RPMI8226 (cell line): ENCODE measurements at regions not wholly inside any gene's neighbourhood (a gene's known extent, or its start where the extent isn't known, plus 50 kb on each side); places are given as distances from the start of the nearest gene placed in this dataset.
"Not testable (repeated sequence)": the region's sequence is repeated elsewhere in the genome, so short reads cannot be mapped to it uniquely, and the experiment has no call there.

Experiments used
- DNase-seq: peaks from one replicate; pipeline ENCODE4 v3.0.0-alpha.2; 2015

GRCh38 chr12:102653406-102653805, 173.0 kb upstream of the IGF1 start:
- DNase-seq: no peak

- no peak for DNase-seq
These were observed 172.4 kb upstream of the IGF1 start for GRCh38 chr12:102652645-102653313.

- DNase-seq: no peak
These were observed 165.6 kb upstream of the IGF1 start for GRCh38 chr12:102645968-102646367.

- no peak for DNase-seq
These were observed 163.7 kb upstream of the IGF1 start for GRCh38 chr12:102643879-102644575.

- DNase-seq: no peak
These were observed 161.8 kb upstream of the IGF1 start for GRCh38 chr12:102642199-102642598.

DNA sequence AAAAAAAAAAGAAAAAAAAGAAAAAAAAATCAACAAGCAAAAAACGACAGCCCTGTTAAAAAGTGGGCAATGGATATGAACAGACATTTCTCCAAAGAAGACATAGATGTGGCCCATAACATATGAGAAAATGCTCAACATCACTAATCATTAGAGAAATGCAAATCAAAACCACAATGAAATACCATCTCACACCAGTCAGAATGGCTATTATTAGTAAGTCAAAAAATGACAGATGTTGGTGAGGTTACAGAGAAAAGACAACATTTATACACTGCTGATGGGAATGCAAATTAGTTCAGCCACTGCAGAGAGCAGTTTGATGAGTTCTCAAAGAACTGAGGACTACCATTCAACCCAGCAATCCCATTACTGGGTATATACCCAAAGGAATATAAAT, 160.3 kb upstream of the IGF1 start:
- not testable (repeated sequence) for DNase-seq

- DNase-seq: no peak
These were observed 158.4 kb upstream of the IGF1 start for GRCh38 chr12:102638777-102639176.

DNA sequence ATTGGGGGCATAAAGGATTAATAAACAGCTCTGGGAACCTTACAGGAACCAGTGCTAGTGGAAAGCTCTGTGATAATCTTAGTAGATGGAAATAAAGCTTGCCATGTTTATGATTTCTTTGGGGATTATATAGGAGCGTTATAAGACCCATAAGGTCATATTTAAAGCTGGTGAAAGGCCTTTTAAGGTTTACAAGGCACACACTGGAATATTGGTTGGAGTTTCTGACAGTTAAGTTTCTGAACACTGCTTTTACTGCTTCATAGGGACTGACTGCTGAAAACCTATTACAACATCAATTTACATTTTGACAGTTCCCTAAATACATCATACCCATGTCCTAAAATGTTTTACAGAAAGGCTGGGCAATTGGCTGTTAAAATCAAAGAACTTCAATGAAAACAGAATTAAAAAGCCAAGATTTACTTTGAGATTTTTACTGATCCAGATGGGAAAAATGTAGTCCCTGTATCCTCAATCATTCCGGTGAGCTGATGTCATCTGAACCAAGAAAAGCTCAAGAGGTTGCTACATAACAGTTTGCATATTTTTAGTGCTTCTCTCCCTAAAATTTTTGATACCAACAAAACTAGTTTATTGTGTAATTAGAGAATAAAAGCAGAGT, 153.7 kb upstream of the IGF1 start:
- no peak for DNase-seq

- no peak for DNase-seq
These were observed 150.9 kb upstream of the IGF1 start for GRCh38 chr12:102631274-102631673.

GRCh38 chr12:102629262-102629888, 149.0 kb upstream of the IGF1 start:
- no peak for DNase-seq

- DNase-seq: no peak
These were observed 145.5 kb upstream of the IGF1 start for GRCh38 chr12:102625819-102626218.

DNA sequence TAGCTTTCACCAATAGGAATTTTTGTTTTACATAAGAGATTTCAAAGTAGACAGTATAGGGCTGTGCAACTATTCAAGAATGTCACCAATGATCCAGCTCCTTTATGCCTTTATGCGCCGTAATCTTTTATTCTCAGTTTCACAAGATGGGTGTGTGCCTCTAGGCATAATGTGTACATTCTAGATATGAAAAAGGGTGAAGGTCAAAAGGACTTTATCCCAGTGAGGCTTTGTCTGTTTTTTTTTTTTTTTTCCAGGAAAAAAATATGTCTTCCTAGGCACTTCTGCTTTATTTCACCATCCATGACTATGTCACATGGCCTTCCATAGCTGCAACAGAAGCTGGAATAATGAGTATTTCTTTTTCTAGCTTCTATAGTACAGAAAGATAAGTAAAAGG, 142.3 kb upstream of the IGF1 start:
- no peak for DNase-seq

- DNase-seq: no peak
These were observed 138.0 kb upstream of the IGF1 start for GRCh38 chr12:102618197-102618877.

DNA sequence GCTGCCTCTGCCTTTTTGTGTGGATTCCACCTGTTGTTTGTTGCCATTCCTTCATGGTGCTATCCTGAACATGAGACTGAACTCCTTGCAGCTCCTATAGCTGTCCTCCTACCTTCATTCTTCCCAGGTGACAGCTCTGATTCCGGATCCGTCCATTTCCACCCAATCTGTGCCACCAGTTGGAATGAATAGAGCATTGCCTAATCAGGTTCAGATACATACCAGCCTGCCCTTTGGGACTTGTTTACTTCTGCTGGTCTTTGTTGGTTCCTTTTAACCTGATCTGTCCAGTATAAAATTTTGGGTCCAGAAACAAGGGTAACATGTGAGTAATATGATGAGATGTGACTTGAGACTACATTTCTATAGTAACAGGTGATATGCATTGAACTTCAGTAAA, 136.3 kb upstream of the IGF1 start:
- no peak for DNase-seq

DNA sequence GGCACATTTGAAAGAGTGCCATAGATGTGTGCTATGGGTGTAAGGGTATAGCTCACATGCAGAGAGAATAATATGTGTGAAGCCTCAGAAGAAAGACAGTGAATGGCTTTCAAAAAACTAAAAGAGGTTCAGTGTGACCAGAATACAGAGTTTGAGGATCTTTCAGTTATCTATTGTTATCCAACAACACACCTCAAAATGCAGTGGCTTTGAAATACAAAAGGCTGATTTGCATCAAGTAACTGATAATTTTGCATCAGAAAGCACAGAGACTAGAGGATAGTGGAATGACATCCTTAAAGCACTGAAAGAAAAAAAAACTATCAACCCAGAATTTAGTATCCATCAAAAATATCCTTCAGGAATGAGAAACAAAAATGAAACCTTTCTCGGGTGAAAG, 131.6 kb upstream of the IGF1 start:
- DNase-seq: no peak

- DNase-seq: no peak
These were observed 129.6 kb upstream of the IGF1 start for GRCh38 chr12:102609996-102610395.

- no peak for DNase-seq
These were observed 122.7 kb upstream of the IGF1 start for GRCh38 chr12:102603021-102603420.

GRCh38 chr12:102602521-102602920, 122.2 kb upstream of the IGF1 start:
- DNase-seq: no peak

DNA sequence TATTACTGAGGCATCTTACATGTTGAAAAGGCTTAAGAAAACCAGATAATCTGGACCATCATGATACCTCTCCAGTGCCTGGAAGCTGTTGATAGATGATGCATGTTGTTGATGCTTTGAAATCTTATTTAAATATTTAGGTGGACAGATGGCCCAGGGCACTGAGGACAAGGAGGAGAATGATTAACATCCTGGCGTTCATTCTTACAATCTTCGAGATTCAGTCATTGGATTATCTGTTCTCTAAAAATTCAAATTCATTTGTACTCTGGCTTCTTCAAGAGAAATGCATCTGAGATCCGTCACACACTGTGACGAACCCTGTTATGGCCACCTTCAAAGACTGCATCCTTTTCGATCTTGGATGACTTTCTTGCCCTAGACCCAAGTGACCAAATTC, 121.3 kb upstream of the IGF1 start:
- DNase-seq: no peak

DNA sequence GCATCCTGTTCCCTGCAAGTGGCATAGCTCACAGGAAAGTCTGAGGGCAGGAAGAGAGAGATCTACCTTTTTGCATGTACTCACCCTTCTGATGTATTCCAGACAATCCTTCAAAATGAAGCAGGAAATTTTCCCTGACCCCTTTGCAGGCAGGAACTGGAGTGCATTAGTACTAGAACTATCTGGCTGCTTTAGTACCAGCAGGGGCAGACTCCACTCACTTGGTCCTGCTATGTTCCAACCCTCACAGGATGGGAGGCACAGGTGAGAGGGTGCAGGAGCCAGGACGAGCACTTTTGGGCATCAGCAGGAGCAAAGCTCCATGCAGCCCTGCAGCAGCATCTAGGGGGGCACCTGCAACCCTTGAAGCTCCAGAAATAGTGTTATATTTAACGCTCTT, 116.3 kb upstream of the IGF1 start:
- no peak for DNase-seq

- no peak for DNase-seq
These were observed 115.7 kb upstream of the IGF1 start for GRCh38 chr12:102596031-102596430.

GRCh38 chr12:102595315-102595714, 115.0 kb upstream of the IGF1 start:
- no peak for DNase-seq

DNA sequence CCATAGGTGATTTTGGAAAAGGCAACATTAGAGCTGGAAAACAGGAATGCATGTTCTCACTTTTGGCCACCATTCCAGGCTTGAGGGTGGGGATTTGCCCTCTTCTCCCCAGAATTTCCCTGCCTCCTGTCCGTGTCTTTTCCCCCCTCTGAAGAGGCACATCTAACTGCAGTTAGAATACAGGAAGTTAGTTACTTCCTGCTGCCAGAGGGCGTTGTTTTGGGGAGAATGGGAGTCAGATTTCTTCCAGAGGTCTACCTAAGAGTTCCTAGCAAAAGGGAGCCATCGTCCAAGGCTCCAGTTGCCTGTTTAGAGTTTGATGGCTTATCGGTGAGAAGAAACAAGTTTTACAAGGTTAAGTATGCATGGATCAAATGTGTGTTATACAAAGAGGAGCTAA, 112.8 kb upstream of the IGF1 start:
- no peak for DNase-seq
